ENCODE measurements at regions not wholly inside any gene's neighbourhood (a gene's known extent, or its start where the extent isn't known, plus 50 kb on each side); places are given as distances from the start of the nearest gene placed in this dataset.

- DNase-seq = no peak
Measured at GRCh38 chr15:89421219-89421618, 75.2 kb downstream of the RHCG start.

GRCh38 chr15:89419370-89419984, 76.9 kb downstream of the RHCG start:
- DNase-seq = peak; percentile 44

- no peak for DNase-seq
Measured at GRCh38 chr15:89417206-89417725, 79.1 kb downstream of the RHCG start.

- peak; percentile 67 for DNase-seq
Measured at GRCh38 chr15:89416339-89417183, 79.8 kb downstream of the RHCG start.

GRCh38 chr15:89414571-89414970, 79.9 kb upstream of the POLG start:
- DNase-seq = no peak

GRCh38 chr15:89413877-89414276, 79.3 kb upstream of the POLG start:
- DNase-seq = no peak

GRCh38 chr15:89412905-89413411, 78.3 kb upstream of the POLG start:
- DNase-seq = no peak

- DNase-seq = no peak
Measured at GRCh38 chr15:89410039-89410435, 75.4 kb upstream of the POLG start.

- no peak for DNase-seq
Measured at GRCh38 chr15:89409184-89410038, 74.8 kb upstream of the POLG start.

GRCh38 chr15:89408372-89409183, 74.0 kb upstream of the POLG start:
- no peak for DNase-seq

- DNase-seq = peak; percentile 28
Measured at GRCh38 chr15:89406940-89407607, 72.5 kb upstream of the POLG start.

GRCh38 chr15:89406218-89406939, 71.8 kb upstream of the POLG start:
- no peak for DNase-seq

- DNase-seq = no peak
Measured at GRCh38 chr15:89405494-89405893, 70.9 kb upstream of the POLG start.

GRCh38 chr15:89404023-89404422, 69.4 kb upstream of the POLG start:
- DNase-seq = no peak

- DNase-seq = no peak
Measured at GRCh38 chr15:89402518-89402805, 67.8 kb upstream of the POLG start.

GRCh38 chr15:89401631-89402517, 67.2 kb upstream of the POLG start:
- no peak for DNase-seq

- DNase-seq = no peak
Measured at GRCh38 chr15:89400782-89401545, 66.3 kb upstream of the POLG start.

- no peak for DNase-seq
Measured at GRCh38 chr15:89400116-89400781, 65.6 kb upstream of the POLG start.

All from activated T-cell treated with anti-CD3 and anti-CD28 coated beads, Interleukin-2, amount 50 U/mL, for 1 hour (primary cell).